ENCODE measurements at regions not wholly inside any gene's neighbourhood (a gene's known extent, or its start where the extent isn't known, plus 50 kb on each side); places are given as distances from the start of the nearest gene placed in this dataset.

GRCh38 chr4:52288212-52288855, 237.2 kb downstream of the SPATA18 start:
- no peak for DNase-seq

- DNase-seq: peak; percentile 84
Measured at GRCh38 chr4:52290466-52290865, 239.4 kb downstream of the SPATA18 start.

- no peak for DNase-seq
Measured at GRCh38 chr4:52292245-52292644, 241.1 kb downstream of the SPATA18 start.

- DNase-seq: no peak
Measured at GRCh38 chr4:52296341-52296740, 245.2 kb downstream of the SPATA18 start.

GRCh38 chr4:52298444-52298843, 247.3 kb downstream of the SPATA18 start:
- no peak for DNase-seq

- DNase-seq: peak; percentile 54
Measured at GRCh38 chr4:52299120-52299519, 248.0 kb downstream of the SPATA18 start.

GRCh38 chr4:52311464-52312125, 260.5 kb downstream of the SPATA18 start:
- no peak for DNase-seq

GRCh38 chr4:52312722-52313121, 261.6 kb downstream of the SPATA18 start:
- DNase-seq: no peak

GRCh38 chr4:52317361-52317879, 266.3 kb downstream of the SPATA18 start:
- DNase-seq: no peak

GRCh38 chr4:52317981-52318380, 266.9 kb downstream of the SPATA18 start:
- no peak for DNase-seq

- DNase-seq: no peak
Measured at GRCh38 chr4:52329894-52330293, 278.8 kb downstream of the SPATA18 start.

GRCh38 chr4:52343595-52343994, 292.5 kb downstream of the SPATA18 start:
- DNase-seq: no peak

- DNase-seq: no peak
Measured at GRCh38 chr4:52350926-52351325, 299.8 kb downstream of the SPATA18 start.

GRCh38 chr4:52358366-52358765, 300.7 kb downstream of the USP46 start:
- peak; percentile 59 for DNase-seq

GRCh38 chr4:52358883-52359321, 300.2 kb downstream of the USP46 start:
- peak; percentile 41 for DNase-seq

- DNase-seq: no peak
Measured at GRCh38 chr4:52366191-52366590, 292.9 kb downstream of the USP46 start.

- peak; percentile 71 for DNase-seq
Measured at GRCh38 chr4:52366621-52367020, 292.5 kb downstream of the USP46 start.

GRCh38 chr4:52367282-52367830, 291.7 kb downstream of the USP46 start:
- peak; percentile 47 for DNase-seq

- no peak for DNase-seq
Measured at GRCh38 chr4:52368895-52369294, 290.2 kb downstream of the USP46 start.

GRCh38 chr4:52369649-52370048, 289.5 kb downstream of the USP46 start:
- no peak for DNase-seq

- DNase-seq: no peak
Measured at GRCh38 chr4:52370576-52370975, 288.5 kb downstream of the USP46 start.

- DNase-seq: no peak
Measured at GRCh38 chr4:52371841-52372240, 287.3 kb downstream of the USP46 start.

- no peak for DNase-seq
Measured at GRCh38 chr4:52372269-52372668, 286.8 kb downstream of the USP46 start.

GRCh38 chr4:52372747-52373146, 286.4 kb downstream of the USP46 start:
- DNase-seq: no peak

Data from left hindlimb (tissue), 1 donor.